Endodermal cell (in vitro differentiated cells): ENCODE measurements at regions not wholly inside any gene's neighbourhood (a gene's known extent, or its start where the extent isn't known, plus 50 kb on each side); places are given as distances from the start of the nearest gene placed in this dataset.

ENCODE experiments used
- DNase-seq: peaks from one replicate; pipeline ENCODE4 v3.0.0-alpha.2; 2017
- H3K27ac ChIP-seq: 2 replicates; pipeline ENCODE4 v1.5.1; 2013; ENCODE audit warnings: mild to moderate bottlenecking, low read depth, low read length, moderate library complexity
- H3K27me3 ChIP-seq: 2 replicates; pipeline ENCODE4 v1.6.1; 2013; ENCODE audit warnings: mild to moderate bottlenecking, low read length, moderate library complexity; ENCODE audit not compliant: insufficient read depth, control insufficient read depth, poor library complexity, severe bottlenecking
- H3K36me3 ChIP-seq: 2 replicates; pipeline ENCODE4 v1.7.0; 2013; ENCODE audit warnings: mild to moderate bottlenecking, low read length, moderate library complexity; ENCODE audit not compliant: control insufficient read depth, insufficient read depth
- H3K4me1 ChIP-seq: one replicate; pipeline ENCODE4 v1.7.0; 2013; ENCODE audit warnings: low read length; ENCODE audit not compliant: control insufficient read depth, insufficient read depth
- H3K4me3 ChIP-seq: 2 replicates; pipeline ENCODE4 v1.5.1; 2013; ENCODE audit warnings: mild to moderate bottlenecking, low read length, moderate library complexity
- H3K9ac ChIP-seq: 2 replicates; pipeline ENCODE4 v1.6.1; 2013; ENCODE audit warnings: mild to moderate bottlenecking, low read length, moderate library complexity; ENCODE audit not compliant: poor library complexity, severe bottlenecking; ENCODE audit errors: extremely low read depth
- H3K9me3 ChIP-seq: 2 replicates; pipeline ENCODE4 v1.6.1; 2013; ENCODE audit warnings: mild to moderate bottlenecking, low read length, moderate library complexity; ENCODE audit not compliant: control insufficient read depth
- H3K27ac Mint-ChIP-seq: 2 replicates; pipeline ENCODE4 v1.8.0; 2020; ENCODE audit warnings: mixed read lengths
- H3K27me3 Mint-ChIP-seq: 2 replicates; pipeline ENCODE4 v1.8.0; 2021; ENCODE audit warnings: mild to moderate bottlenecking, mixed read lengths; ENCODE audit not compliant: insufficient read depth
- H3K36me3 Mint-ChIP-seq: 2 replicates; pipeline ENCODE4 v1.8.0; 2020; ENCODE audit warnings: low read depth, mixed read lengths
- H3K4me1 Mint-ChIP-seq: 2 replicates; pipeline ENCODE4 v1.8.0; 2020; ENCODE audit warnings: mixed read lengths
- H3K4me3 Mint-ChIP-seq: 2 replicates; pipeline ENCODE4 v1.8.0; 2020; ENCODE audit warnings: mild to moderate bottlenecking, moderate library complexity, mixed read lengths
- H3K9me3 Mint-ChIP-seq: 2 replicates; pipeline ENCODE4 v1.8.0; 2020; ENCODE audit warnings: mild to moderate bottlenecking, mixed read lengths
- WGBS, 2 experiments: methylation state at CpG; one replicate each; pipeline versions ENCODE4 v1.1.5 to v1.1.7; 2013; ENCODE audit warnings: missing lambda C conversion rate in 2 of 2, mixed read lengths in 1 of 2; ENCODE audit not compliant: insufficient coverage in 1 of 2, insufficient read length in 1 of 2; 5-methylcytosine and 5-hydroxymethylcytosine counted together
- TF ChIP-seq, protein P1 (sequence below): fragments of 200-600 bp; sonication (generic); conservative IDR thresholded peaks from 2 replicates; pipeline ENCODE4 v1.5.0; 2021; ENCODE audit warnings: antibody characterized with exemption, mild to moderate bottlenecking

DNA sequence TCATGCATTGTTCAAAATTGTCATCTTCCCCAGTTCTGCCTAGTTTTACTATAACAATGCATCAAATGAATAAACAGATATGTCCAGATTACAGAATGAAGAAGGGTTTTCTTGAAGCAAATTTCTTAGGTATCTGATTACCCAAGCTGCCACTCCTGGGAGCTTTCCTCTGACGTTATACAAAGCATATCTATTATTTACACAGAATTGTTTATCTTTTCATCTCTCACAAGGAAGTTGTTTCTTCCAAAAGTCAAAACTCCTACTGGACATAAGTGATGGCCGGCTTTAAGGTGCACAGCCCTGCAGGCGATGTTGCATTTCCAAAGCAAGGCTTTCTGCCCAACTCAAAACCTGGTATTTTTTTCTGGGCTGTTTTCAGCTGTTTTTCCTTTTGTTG is 73.4 kb upstream of the ANKH start:
- peaks cover 5% of the 10 kb centered on the region for H3K4me1 Mint-ChIP-seq
- H3K36me3 ChIP-seq = no peaks in the 10 kb centered on the region
- TF ChIP-seq, protein P1, sequence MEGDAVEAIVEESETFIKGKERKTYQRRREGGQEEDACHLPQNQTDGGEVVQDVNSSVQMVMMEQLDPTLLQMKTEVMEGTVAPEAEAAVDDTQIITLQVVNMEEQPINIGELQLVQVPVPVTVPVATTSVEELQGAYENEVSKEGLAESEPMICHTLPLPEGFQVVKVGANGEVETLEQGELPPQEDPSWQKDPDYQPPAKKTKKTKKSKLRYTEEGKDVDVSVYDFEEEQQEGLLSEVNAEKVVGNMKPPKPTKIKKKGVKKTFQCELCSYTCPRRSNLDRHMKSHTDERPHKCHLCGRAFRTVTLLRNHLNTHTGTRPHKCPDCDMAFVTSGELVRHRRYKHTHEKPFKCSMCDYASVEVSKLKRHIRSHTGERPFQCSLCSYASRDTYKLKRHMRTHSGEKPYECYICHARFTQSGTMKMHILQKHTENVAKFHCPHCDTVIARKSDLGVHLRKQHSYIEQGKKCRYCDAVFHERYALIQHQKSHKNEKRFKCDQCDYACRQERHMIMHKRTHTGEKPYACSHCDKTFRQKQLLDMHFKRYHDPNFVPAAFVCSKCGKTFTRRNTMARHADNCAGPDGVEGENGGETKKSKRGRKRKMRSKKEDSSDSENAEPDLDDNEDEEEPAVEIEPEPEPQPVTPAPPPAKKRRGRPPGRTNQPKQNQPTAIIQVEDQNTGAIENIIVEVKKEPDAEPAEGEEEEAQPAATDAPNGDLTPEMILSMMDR = no peak
- DNase-seq = no peak
- no peak overlapping the region for H3K27ac ChIP-seq
- H3K4me3 ChIP-seq = no peak overlapping the region
- H3K27ac Mint-ChIP-seq = no peak overlapping the region
- no peaks in the 10 kb centered on the region for H3K9me3 Mint-ChIP-seq
- no peak overlapping the region for H3K4me3 Mint-ChIP-seq
- H3K9me3 ChIP-seq = no peaks in the 10 kb centered on the region
- H3K9ac ChIP-seq = no peak overlapping the region
- H3K36me3 Mint-ChIP-seq = no peaks in the 10 kb centered on the region
- WGBS, 2 experiments = 86 to 100% methylated on average over 2 to 3 of the region's 3 CpGs
- no peaks in the 10 kb centered on the region for H3K27me3 Mint-ChIP-seq
- peaks cover 4% of the 10 kb centered on the region for H3K4me1 ChIP-seq
- H3K27me3 ChIP-seq = no peaks in the 10 kb centered on the region

DNA sequence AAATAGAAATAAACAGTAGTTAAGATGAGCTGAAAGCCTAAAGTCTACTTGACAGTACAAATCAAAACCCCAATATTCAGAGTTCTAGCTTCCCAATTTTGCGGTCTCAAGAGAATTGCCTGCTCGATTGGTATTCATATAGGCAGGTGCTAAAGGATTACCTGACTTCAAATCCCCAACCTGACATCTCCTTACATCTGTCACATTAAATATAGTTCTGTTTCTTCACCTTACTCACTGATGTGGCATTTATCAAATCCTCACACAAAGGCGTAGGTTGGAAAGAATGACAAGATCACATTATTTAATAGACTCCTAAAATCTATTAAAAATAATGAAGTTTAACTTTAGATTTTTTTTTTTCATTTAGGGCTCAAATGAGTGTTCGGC is 72.8 kb upstream of the ANKH start:
- Mint-ChIP-seq H3K27ac (no peak overlapping the region), H3K27me3 (no peaks in the 10 kb centered on the region), H3K9me3 (no peaks in the 10 kb centered on the region), H3K4me1 (peaks cover 5% of the 10 kb centered on the region), H3K4me3 (no peak overlapping the region), H3K36me3 (no peaks in the 10 kb centered on the region)
- 90 to 99% methylated on average over 3 to 4 of the region's 4 CpGs for WGBS, 2 experiments
- H3K4me1 ChIP-seq = peaks cover 4% of the 10 kb centered on the region
- TF ChIP-seq, protein P1 = no peak
- no peaks in the 10 kb centered on the region for H3K27me3 ChIP-seq
- H3K9me3 ChIP-seq = no peaks in the 10 kb centered on the region
- no peak overlapping the region for H3K9ac ChIP-seq
- no peaks in the 10 kb centered on the region for H3K36me3 ChIP-seq
- H3K27ac ChIP-seq = no peak overlapping the region
- no peak for DNase-seq
- no peak overlapping the region for H3K4me3 ChIP-seq

DNA sequence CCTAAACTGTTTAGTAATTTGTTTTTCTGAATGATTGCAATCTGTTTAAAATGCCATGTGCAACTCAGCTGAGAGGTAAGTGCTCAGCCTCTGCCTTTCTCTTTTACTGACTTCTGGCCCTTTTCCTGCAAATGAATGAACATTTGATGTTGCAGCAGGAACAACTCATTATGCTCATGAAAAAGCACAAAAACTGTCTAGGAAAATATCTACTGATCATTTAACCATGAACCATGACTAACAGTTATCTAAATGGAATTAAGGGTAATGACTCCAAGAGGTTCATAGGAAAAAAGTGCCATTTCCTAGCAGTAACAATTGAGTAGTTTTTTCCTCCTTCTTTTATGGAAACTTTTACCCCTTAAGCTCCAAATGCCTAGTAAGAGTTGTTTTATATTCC is 70.6 kb upstream of the ANKH start:
- no peaks in the 10 kb centered on the region for H3K27me3 ChIP-seq
- H3K27ac ChIP-seq = no peak overlapping the region
- Mint-ChIP-seq H3K27ac (no peak overlapping the region), H3K4me1 (peaks cover 1% of the 10 kb centered on the region), H3K9me3 (no peaks in the 10 kb centered on the region), H3K36me3 (no peaks in the 10 kb centered on the region), H3K4me3 (no peak overlapping the region), H3K27me3 (no peaks in the 10 kb centered on the region)
- TF ChIP-seq, protein P1 = no peak
- DNase-seq = no peak
- H3K9ac ChIP-seq = no peak overlapping the region
- no peaks in the 10 kb centered on the region for H3K36me3 ChIP-seq
- H3K4me1 ChIP-seq = peaks cover 1% of the 10 kb centered on the region
- no peak overlapping the region for H3K4me3 ChIP-seq
- no peaks in the 10 kb centered on the region for H3K9me3 ChIP-seq
